H1 (cell line): ENCODE measurements at regions not wholly inside any gene's neighbourhood (a gene's known extent, or its start where the extent isn't known, plus 50 kb on each side); places are given as distances from the start of the nearest gene placed in this dataset.

Experiments used
- CTCF ChIA-PET: fragments of 300-600 bp; sonication (Branson Sonifier 250); formaldehyde crosslinking; loops from one replicate; lab custom pipeline; 2021; ENCODE audit not compliant: partially characterized antibody; lab: Charles Lee
- POLR2A ChIA-PET: fragments of 300-600 bp; sonication (Branson Sonifier 250); formaldehyde crosslinking; loops from one replicate; lab custom pipeline; 2021; ENCODE audit warnings: inconsistent platforms; ENCODE audit not compliant: partially characterized antibody; lab: Charles Lee
- DNase-seq, 2 experiments: peaks; one replicate each; pipeline versions ENCODE4 v3.0.0 to v3.0.0-alpha.2; 2010 to 2022; ENCODE audit warnings: low spot score in 2 of 2, low read depth in 1 of 2, mixed read lengths in 1 of 2
- FAIRE-seq: peaks from 2 replicates; lab custom pipeline; 2011; peaks lifted over from hg19 to GRCh38; lab: Jason Lieb, UNC
- H2AFZ ChIP-seq: 2 replicates; pipeline ENCODE4 v1.8.1; 2012; ENCODE audit warnings: low read length, inconsistent platforms
- H2AK5ac ChIP-seq: 2 replicates; pipeline ENCODE4 v1.6.1; 2013; ENCODE audit warnings: low read depth, low read length
- H2BK120ac ChIP-seq: replicated peaks from 2 replicates; pipeline ENCODE3; 2013; ENCODE audit warnings: low read depth, low read length, inconsistent platforms
- H2BK12ac ChIP-seq: 2 replicates; pipeline ENCODE4 v1.6.1; 2013; ENCODE audit warnings: low read depth, low read length
- H2BK15ac ChIP-seq: 2 replicates; pipeline ENCODE4 v1.6.1; 2013; ENCODE audit warnings: low read length
- H2BK20ac ChIP-seq: 2 replicates; pipeline ENCODE4 v1.6.1; 2013; ENCODE audit warnings: low read length
- H2BK5ac ChIP-seq: 2 replicates; pipeline ENCODE4 v1.6.1; 2013; ENCODE audit warnings: low read depth, low read length
- H3K14ac ChIP-seq: 2 replicates; pipeline ENCODE4 v1.6.1; 2013; ENCODE audit warnings: inconsistent platforms; ENCODE audit not compliant: insufficient read length
- H3K18ac ChIP-seq: 2 replicates; pipeline ENCODE4 v1.6.1; 2013; ENCODE audit warnings: low read length; ENCODE audit errors: extremely low read depth
- H3K23ac ChIP-seq: 2 replicates; pipeline ENCODE4 v1.6.1; 2013; ENCODE audit warnings: inconsistent platforms; ENCODE audit not compliant: insufficient read length
- H3K23me2 ChIP-seq: 2 replicates; pipeline ENCODE4 v1.6.1; 2013; ENCODE audit warnings: low read depth, low read length
- H3K27ac ChIP-seq: 2 replicates; pipeline ENCODE4 v1.6.1; 2011; ENCODE audit warnings: low read depth, low read length, inconsistent platforms
- H3K27me3 ChIP-seq, 4 experiments: replicated peaks in 1 of 4; 1 replicate in 1 of 4; 2 replicates in 3 of 4; pipeline versions ENCODE4 v1.6.1 to v1.8.1; 2011 to 2013; ENCODE audit warnings: low read length in 3 of 4, mild to moderate bottlenecking in 3 of 4, inconsistent platforms in 2 of 4, mixed read lengths in 2 of 4, moderate library complexity in 1 of 4; ENCODE audit not compliant: control insufficient read depth in 3 of 4, insufficient read depth in 3 of 4; ENCODE audit errors: extremely low read depth in 1 of 4
- H3K36me3 ChIP-seq, 4 experiments: 2 replicates each; pipeline versions ENCODE4 v1.6.1 to v1.8.1; 2011 to 2013; ENCODE audit warnings: mild to moderate bottlenecking in 4 of 4, low read length in 3 of 4, moderate library complexity in 2 of 4, control low read depth in 1 of 4, inconsistent platforms in 1 of 4; ENCODE audit not compliant: insufficient read depth in 4 of 4, control insufficient read depth in 2 of 4
- H3K4ac ChIP-seq: replicated peaks from 2 replicates; pipeline ENCODE3; 2013; ENCODE audit warnings: low read length, low read depth, mixed read lengths, inconsistent platforms; ENCODE audit not compliant: insufficient read length
- H3K4me1 ChIP-seq, 4 experiments: replicated peaks in 1 of 4; 1 replicate in 1 of 4; 2 replicates in 3 of 4; pipeline versions ENCODE4 v1.6.1 to v1.8.1; 2011 to 2013; ENCODE audit warnings: low read length in 3 of 4, inconsistent platforms in 2 of 4, mixed read lengths in 1 of 4; ENCODE audit not compliant: insufficient read depth in 4 of 4, control insufficient read depth in 3 of 4
- H3K4me2 ChIP-seq, 2 experiments: 2 replicates each; pipeline versions ENCODE4 v1.6.1 to v1.8.1; 2011 to 2013; ENCODE audit warnings: low read depth in 2 of 2, low read length in 2 of 2, control low read depth in 1 of 2, inconsistent platforms in 1 of 2, mild to moderate bottlenecking in 1 of 2; ENCODE audit not compliant: insufficient read depth in 1 of 2
- H3K4me3 ChIP-seq, 4 experiments: fragments of 200-600, 300-600 bp in 1 of 4; sonication (generic), shearing (Covaris generic), sonication (Bioruptor Twin) in 1 of 4; 2 replicates each; pipeline versions ENCODE4 v1.5.1 to v1.8.1; 2011 to 2016; ENCODE audit warnings: low read length in 4 of 4, low read depth in 3 of 4, control low read depth in 2 of 4, inconsistent platforms in 2 of 4, mild to moderate bottlenecking in 2 of 4, mixed read lengths in 1 of 4, moderate library complexity in 1 of 4; ENCODE audit not compliant: insufficient read depth in 2 of 4; ENCODE audit errors: extremely low read depth in 1 of 4
- H3K56ac ChIP-seq: replicated peaks from 2 replicates; pipeline ENCODE3; 2013; ENCODE audit warnings: low read depth, mild to moderate bottlenecking, mixed read lengths, low read length, inconsistent platforms; ENCODE audit not compliant: insufficient read length
- H3K79me1 ChIP-seq: 2 replicates; pipeline ENCODE4 v1.6.1; 2013; ENCODE audit warnings: low read depth, low read length, control low read depth
- H3K79me2 ChIP-seq, 2 experiments: 2 replicates each; pipeline versions ENCODE4 v1.6.1 to v1.8.1; 2012 to 2013; ENCODE audit warnings: low read length in 2 of 2, mild to moderate bottlenecking in 2 of 2, inconsistent platforms in 1 of 2; ENCODE audit not compliant: insufficient read depth in 2 of 2, control insufficient read depth in 1 of 2
- H3K9ac ChIP-seq, 4 experiments: replicated peaks in 1 of 4; 1 replicate in 1 of 4; 2 replicates in 3 of 4; pipeline versions ENCODE4 v1.6.1 to v1.8.1; 2011 to 2013; ENCODE audit warnings: low read depth in 3 of 4, low read length in 3 of 4, control low read depth in 2 of 4, mild to moderate bottlenecking in 2 of 4, moderate library complexity in 2 of 4, inconsistent platforms in 1 of 4; ENCODE audit errors: extremely low read depth in 1 of 4
- H3K9me3 ChIP-seq, 2 experiments: 2 replicates each; pipeline versions ENCODE4 v1.6.1 to v1.8.1; 2012 to 2013; ENCODE audit warnings: mild to moderate bottlenecking in 2 of 2, moderate library complexity in 2 of 2, control low read depth in 1 of 2, inconsistent platforms in 1 of 2, low read depth in 1 of 2, low read length in 1 of 2, mixed read lengths in 1 of 2; ENCODE audit not compliant: insufficient read depth in 2 of 2
- H4K20me1 ChIP-seq, 2 experiments: replicated peaks in 1 of 2; 2 replicates each; pipeline versions ENCODE3 to v1.8.1; 2011 to 2013; ENCODE audit warnings: inconsistent platforms in 2 of 2, low read length in 2 of 2, mild to moderate bottlenecking in 1 of 2; ENCODE audit not compliant: insufficient read depth in 2 of 2, control insufficient read depth in 1 of 2
- H4K5ac ChIP-seq: 2 replicates; pipeline ENCODE4 v1.6.1; 2013; ENCODE audit warnings: low read length, low read depth, mixed read lengths, inconsistent platforms; ENCODE audit not compliant: insufficient read length
- H4K8ac ChIP-seq: 2 replicates; pipeline ENCODE4 v1.8.0; 2013; ENCODE audit warnings: mild to moderate bottlenecking, moderate library complexity, low read length, inconsistent platforms; ENCODE audit not compliant: insufficient read depth; ENCODE audit errors: extremely low read depth
- H4K91ac ChIP-seq: replicated peaks from 2 replicates; pipeline ENCODE3; 2013; ENCODE audit warnings: low read length, mixed read lengths, inconsistent platforms; ENCODE audit not compliant: insufficient read length
- RAD21 ChIP-seq, 2 experiments: IDR thresholded peaks in 1 of 2; conservative IDR thresholded peaks in 1 of 2; 2 replicates each; pipeline ENCODE4 v1.6.1; 2011; ENCODE audit warnings: low read depth in 2 of 2, low read length in 2 of 2, improper control_type of control experiment in 1 of 2, inconsistent platforms in 1 of 2, mild to moderate bottlenecking in 1 of 2, moderate library complexity in 1 of 2
- SIX5 ChIP-seq: IDR thresholded peaks from 2 replicates; pipeline ENCODE4 v1.6.1; 2011; ENCODE audit warnings: mild to moderate bottlenecking, low read depth, low read length
- SRF ChIP-seq: IDR thresholded peaks from 2 replicates; pipeline ENCODE4 v1.6.1; 2011; ENCODE audit warnings: mild to moderate bottlenecking, low read depth, low read length, moderate library complexity
- WGBS, 2 experiments: shearing (Covaris generic) in 1 of 2; methylation state at CpG; one replicate each; pipeline versions ENCODE4 v1.1.6 to v1.1.7; 2013 to 2015; ENCODE audit warnings: low lambda C conversion rate in 2 of 2, mixed read lengths in 2 of 2, inconsistent platforms in 1 of 2, low coverage in 1 of 2, missing lambda C conversion rate in 1 of 2; ENCODE audit not compliant: insufficient replicate concordance in 2 of 2, insufficient coverage in 1 of 2, insufficient read length in 1 of 2; ENCODE audit errors: extremely low coverage in 1 of 2, missing lambda C conversion rate in 1 of 2; 5-methylcytosine and 5-hydroxymethylcytosine counted together
- TF ChIP-seq, protein P1 (sequence below), 3 experiments: IDR thresholded peaks; 1 replicate in 2 of 3; 2 replicates in 1 of 3; pipeline versions ENCODE4 v1.5.1 to v1.6.1; 2011; ENCODE audit warnings: low read length in 3 of 3, mild to moderate bottlenecking in 3 of 3, inconsistent platforms in 2 of 3, low read depth in 1 of 3, moderate library complexity in 1 of 3; ENCODE audit not compliant: insufficient read depth in 1 of 3; ENCODE audit errors: control extremely low read depth in 1 of 3

DNA sequence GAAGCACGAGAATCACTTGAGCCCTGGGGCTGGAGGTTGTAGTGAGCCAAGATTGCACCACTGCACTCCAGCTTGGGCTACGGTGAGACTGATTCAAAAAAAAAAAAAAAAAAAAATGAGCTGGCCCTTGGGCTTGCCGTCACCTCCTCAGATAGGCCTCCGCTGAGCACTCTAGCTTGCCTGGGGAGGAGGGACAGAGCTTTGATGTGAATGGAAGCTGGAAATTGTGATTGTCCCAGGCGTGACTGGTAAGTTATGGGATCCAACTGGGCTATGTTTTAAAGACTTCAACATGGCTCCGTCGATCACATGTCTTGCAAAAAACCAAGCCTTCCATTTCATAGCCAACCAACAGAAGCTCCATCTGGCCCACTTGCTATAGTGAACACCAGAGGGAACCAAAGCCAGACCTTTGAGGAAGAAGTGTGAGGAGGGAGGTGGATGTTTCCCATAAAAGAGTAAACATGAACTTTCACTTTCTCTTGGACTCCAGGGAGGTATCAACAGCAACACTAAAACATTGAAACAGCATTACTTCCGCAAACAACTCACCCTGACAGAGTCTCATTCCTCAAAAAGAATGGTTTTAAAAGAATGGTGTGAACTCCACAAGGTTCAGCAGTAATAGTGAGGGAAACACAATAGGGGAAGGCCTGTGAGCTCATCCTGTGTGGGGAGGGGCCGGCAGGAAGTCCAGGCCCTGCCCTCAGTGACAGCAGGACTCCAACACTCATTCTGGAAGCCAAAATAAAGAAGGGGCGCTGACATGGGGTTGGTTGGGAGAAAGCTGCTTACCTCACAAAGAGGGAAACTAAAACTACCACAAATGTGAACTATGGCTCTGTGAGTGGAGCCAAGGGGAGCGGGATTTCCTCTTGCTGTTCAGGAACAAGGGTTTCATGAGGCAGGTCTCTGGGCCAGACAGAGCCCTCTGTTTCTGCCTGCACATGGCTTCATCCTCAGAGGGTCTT is 59.2 kb upstream of the IL12A start:
- no peaks in the 10 kb centered on the region for H4K20me1 ChIP-seq
- peaks cover 7 to 14% of the 10 kb centered on the region in 2 experiments for H3K9me3 ChIP-seq
- H2AK5ac ChIP-seq, result no peak overlapping the region
- H3K9ac ChIP-seq, result no peak overlapping the region
- H3K4me2 ChIP-seq, result no peak overlapping the region
- no peaks in the 10 kb centered on the region for H3K79me2 ChIP-seq
- no peak overlapping the region for H2BK120ac ChIP-seq
- POLR2A ChIA-PET, result no interaction called here
- H3K27me3 ChIP-seq, result no peaks in the 10 kb centered on the region
- H3K23me2 ChIP-seq, result no peaks in the 10 kb centered on the region
- H3K4me3 ChIP-seq, result no peak overlapping the region
- H2BK5ac ChIP-seq, result no peak overlapping the region
- no peak overlapping the region for H4K8ac ChIP-seq
- TF ChIP-seq RAD21 (IDR thresholded peaks at IDR 0.05 in 1 of 2, conservative IDR thresholded peaks at IDR 0.05 in 1 of 2; ENCODE audit: low read depth in 2 of 2, low read length in 2 of 2) (peak; percentile 32; a peak in 3 of 4 replicates), SRF (no peak), SIX5 (no peak)
- TF ChIP-seq, protein P1, sequence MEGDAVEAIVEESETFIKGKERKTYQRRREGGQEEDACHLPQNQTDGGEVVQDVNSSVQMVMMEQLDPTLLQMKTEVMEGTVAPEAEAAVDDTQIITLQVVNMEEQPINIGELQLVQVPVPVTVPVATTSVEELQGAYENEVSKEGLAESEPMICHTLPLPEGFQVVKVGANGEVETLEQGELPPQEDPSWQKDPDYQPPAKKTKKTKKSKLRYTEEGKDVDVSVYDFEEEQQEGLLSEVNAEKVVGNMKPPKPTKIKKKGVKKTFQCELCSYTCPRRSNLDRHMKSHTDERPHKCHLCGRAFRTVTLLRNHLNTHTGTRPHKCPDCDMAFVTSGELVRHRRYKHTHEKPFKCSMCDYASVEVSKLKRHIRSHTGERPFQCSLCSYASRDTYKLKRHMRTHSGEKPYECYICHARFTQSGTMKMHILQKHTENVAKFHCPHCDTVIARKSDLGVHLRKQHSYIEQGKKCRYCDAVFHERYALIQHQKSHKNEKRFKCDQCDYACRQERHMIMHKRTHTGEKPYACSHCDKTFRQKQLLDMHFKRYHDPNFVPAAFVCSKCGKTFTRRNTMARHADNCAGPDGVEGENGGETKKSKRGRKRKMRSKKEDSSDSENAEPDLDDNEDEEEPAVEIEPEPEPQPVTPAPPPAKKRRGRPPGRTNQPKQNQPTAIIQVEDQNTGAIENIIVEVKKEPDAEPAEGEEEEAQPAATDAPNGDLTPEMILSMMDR (IDR thresholded peaks at IDR 0.05; ENCODE audit: control extremely low read depth in 1 of 3, insufficient read depth in 1 of 3, low read depth in 1 of 3, low read length in 3 of 3), result peak in 1 of 3 experiments; percentile 10; a peak in 1 of 4 replicates
- no peak overlapping the region for H3K23ac ChIP-seq
- H2BK20ac ChIP-seq, result no peak overlapping the region
- FAIRE-seq (no peak), DNase-seq (no peak)
- H4K5ac ChIP-seq, result no peak overlapping the region
- no peak overlapping the region for H3K56ac ChIP-seq
- no peaks in the 10 kb centered on the region for H3K36me3 ChIP-seq
- H2AFZ ChIP-seq, result peak overlapping the region; percentile 85; the same call in 1 of the 2 replicates
- H4K91ac ChIP-seq, result no peak overlapping the region
- no peak overlapping the region; the same call in 1 of the 2 replicates for H2BK12ac ChIP-seq
- H2BK15ac ChIP-seq, result no peak overlapping the region
- H3K4me1 ChIP-seq, result no peaks in the 10 kb centered on the region
- H3K18ac ChIP-seq, result no peak overlapping the region; the same call in 1 of the 2 replicates
- CTCF ChIA-PET, result interaction anchor here (0.6 to 2.6 kb wide), 11 partner anchors 14 to 779 kb away, joined by 3 to 9 read pairs (median 4); no protein-coding TSS in a partner anchor
- 92% methylated on average over 10 of the region's 11 CpGs; no CpG with 5 or more reads in 1 of the 2 experiments for WGBS, 2 experiments
- H3K79me1 ChIP-seq, result no peaks in the 10 kb centered on the region
- no peak overlapping the region for H3K14ac ChIP-seq
- H3K4ac ChIP-seq, result no peak overlapping the region
- H3K27ac ChIP-seq, result no peak overlapping the region
